ENCODE measurements at regions not wholly inside any gene's neighbourhood (a gene's known extent, or its start where the extent isn't known, plus 50 kb on each side); places are given as distances from the start of the nearest gene placed in this dataset.

DNA sequence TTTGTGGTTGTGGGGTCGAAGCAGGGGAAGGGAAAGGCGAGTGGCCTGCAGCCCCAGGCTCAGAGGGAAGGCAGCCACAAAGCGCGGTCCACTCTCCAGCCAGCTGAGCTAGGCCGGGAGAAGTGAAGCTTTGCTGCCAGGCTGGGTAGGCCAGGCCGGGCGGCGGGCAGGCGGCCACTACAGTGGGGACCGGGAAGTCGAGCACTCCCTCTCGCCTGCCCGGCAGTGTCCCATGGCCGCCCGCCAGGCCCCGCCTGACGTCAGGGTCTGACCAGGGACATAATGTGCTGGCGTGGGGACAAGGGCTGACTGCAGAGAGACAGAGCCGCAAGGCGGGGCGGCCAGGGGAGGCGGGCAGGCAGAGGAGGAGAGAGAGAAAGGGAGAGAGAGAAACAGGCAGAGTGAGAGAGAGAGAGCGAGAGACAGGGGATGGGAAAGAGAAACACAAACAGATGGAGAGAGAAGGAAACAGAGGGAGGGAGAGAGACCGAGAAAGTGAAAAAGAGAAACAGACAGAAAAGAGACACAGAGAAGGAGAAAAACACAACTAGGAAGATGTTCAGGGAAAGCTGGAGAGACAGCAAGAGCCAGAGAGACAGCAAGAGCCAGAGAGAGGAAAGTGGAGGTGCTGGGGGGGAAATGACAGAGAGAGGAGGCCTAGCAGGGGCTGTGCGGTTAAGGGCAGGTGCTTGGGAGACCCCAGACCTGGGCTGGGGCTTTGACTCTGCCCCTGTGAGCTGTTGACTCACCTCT lies 94.5 kb upstream of the PTPN1 start:
- peak; percentile 77; the same call in 1 of the 2 replicates for TF ChIP-seq ZFP3 (CRISPR knock-in tag; IDR thresholded peaks at IDR 0.05)
- 0 out of 2 replicates have a peak, but pooled peaks have one; percentile 14 for TF ChIP-seq TCF4 (CRISPR knock-in tag; IDR thresholded peaks at IDR 0.05; ENCODE audit: borderline replicate concordance)
- TF ChIP-seq SNAI2 (CRISPR knock-in tag; IDR thresholded peaks at IDR 0.05) = no peak
- TF ChIP-seq ZFP30 (CRISPR knock-in tag; IDR thresholded peaks at IDR 0.05) = no peak
- TF ChIP-seq ZNF70 (CRISPR knock-in tag; IDR thresholded peaks at IDR 0.05) = no peak
- TF ChIP-seq TSHZ2 (CRISPR knock-in tag; IDR thresholded peaks at IDR 0.05) = peak; percentile 43; the same call in 1 of the 2 replicates
- no peak for TF ChIP-seq CREB5 (CRISPR knock-in tag; IDR thresholded peaks at IDR 0.05; ENCODE audit: low read depth)
- TF ChIP-seq OSR1 (CRISPR knock-in tag; IDR thresholded peaks at IDR 0.05) = no peak
- TF ChIP-seq PATZ1 (CRISPR knock-in tag; IDR thresholded peaks at IDR 0.05; ENCODE audit: borderline replicate concordance) = no peak

Measured in SK-N-SH treated with all-trans-retinoic acid at 6 μM for 48 hours (cell line).